ENCODE measurements at regions not wholly inside any gene's neighbourhood (a gene's known extent, or its start where the extent isn't known, plus 50 kb on each side); places are given as distances from the start of the nearest gene placed in this dataset.

DNA sequence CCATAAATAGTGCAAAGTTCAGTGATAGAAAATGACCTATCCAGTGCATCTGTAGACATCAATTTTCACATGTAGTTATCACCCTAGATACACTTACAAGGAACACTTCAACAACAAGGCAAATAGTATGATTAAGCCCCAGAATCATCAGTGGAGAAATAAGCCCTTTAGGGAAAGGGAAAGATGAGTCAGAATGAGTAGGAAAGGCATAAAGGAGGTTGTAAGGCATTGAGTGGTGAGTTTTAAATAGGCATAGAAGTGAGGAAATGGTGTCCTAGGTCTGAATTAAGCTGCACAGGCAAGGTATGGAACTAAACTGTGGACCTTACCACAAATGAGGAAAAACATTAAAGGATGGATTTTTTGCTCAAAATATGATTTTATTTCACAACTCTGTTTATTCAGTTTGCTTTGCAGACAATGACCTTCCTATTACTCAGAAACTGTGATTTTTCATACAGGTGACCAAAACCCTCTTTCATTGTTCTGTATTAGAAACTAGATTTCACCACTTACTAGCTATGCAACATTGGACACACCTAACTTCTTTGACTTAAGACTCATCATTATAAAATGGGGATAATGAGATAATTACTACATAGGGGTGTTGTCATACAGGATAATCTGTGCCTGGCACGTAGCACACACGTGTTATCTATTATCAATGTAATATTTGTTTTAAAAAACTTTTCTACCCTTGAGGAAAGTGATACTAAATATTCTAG lies 57.0 kb upstream of the MAP9 start:
- H2AFZ ChIP-seq (ENCODE audit: low read depth, low read length), result no peak overlapping the region
- TF ChIP-seq EZH2phosphoT487 (IDR thresholded peaks at IDR 0.05; ENCODE audit: low read depth), result no peak
- TF ChIP-seq CTCF (IDR thresholded peaks at IDR 0.05; ENCODE audit: low read depth, low read length), result no peak

DNA sequence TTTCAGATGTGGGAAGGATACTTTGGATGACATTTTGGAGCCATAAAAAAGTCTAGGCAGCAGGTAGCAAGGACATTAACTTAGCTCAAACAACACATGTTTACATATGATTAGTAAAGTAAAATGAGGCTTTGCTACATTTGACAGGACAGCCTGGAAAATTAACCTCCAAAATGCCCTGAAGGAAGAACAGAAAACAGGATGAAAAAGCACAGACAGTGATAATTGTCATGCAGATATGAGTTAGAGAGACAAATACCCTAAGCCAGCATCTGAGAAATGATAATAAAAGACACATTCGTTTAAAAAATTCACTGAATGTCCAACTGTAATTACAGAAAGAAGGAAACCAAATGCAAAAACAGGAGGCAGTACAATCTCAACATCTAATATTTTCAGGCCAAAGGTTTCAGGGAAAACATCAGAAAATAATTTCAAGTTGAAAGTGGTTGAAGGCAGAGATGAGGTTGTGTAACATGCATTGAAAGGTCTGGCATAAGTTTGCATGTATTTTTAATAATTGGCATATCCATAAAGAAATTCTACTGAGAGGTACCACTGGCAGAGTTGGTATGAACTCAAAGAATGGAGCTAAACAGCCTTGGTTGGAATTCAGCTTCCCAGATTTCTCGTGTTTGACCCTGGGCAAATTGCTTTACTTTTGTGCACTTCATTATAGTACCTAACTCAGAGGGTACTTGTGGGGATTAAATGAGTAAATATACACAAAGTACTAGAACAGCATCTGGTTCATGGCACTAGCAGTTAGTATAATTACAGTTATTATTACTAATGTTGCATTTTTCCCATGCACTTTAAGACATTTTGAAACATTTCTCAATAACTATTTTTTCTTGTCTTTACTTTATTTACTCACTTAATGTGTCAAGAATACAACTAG lies 54.4 kb upstream of the MAP9 start:
- Histone ChIP-seq H3K4me3 (ENCODE audit: low read length) (no peak overlapping the region), H3K27me3 (ENCODE audit: low read depth, low read length) (no peaks in the 10 kb centered on the region), H2AFZ (ENCODE audit: low read depth, low read length) (no peak overlapping the region), H3K4me2 (ENCODE audit: low read length) (no peak overlapping the region), H3K4me1 (ENCODE audit: low read length) (no peaks in the 10 kb centered on the region), H3K36me3 (replicated peaks; ENCODE audit: low read depth, low read length) (no peaks in the 10 kb centered on the region), H4K20me1 (ENCODE audit: insufficient read depth, low read length) (no peaks in the 10 kb centered on the region), H3K79me2 (ENCODE audit: low read length) (no peaks in the 10 kb centered on the region), H3K9me3 (ENCODE audit: insufficient read depth, low read length) (0 out of 2 replicates have a peak, but pooled peaks cover 3% of the 10 kb centered on the region), H3K9ac (ENCODE audit: low read length) (no peak overlapping the region), H3K27ac (ENCODE audit: low read length) (no peak overlapping the region)
- TF ChIP-seq CTCF (IDR thresholded peaks at IDR 0.05; ENCODE audit: low read depth, low read length) (no peak), EZH2phosphoT487 (IDR thresholded peaks at IDR 0.05; ENCODE audit: low read depth) (no peak)

More for the DNA sequence above, 57.0 kb upstream of the MAP9 start:
- no peaks in the 10 kb centered on the region for H3K27me3 ChIP-seq (ENCODE audit: low read depth, low read length)
- no peaks in the 10 kb centered on the region for H4K20me1 ChIP-seq (ENCODE audit: insufficient read depth, low read length)
- no peaks in the 10 kb centered on the region for H3K9me3 ChIP-seq (ENCODE audit: insufficient read depth, low read length)
- no peaks in the 10 kb centered on the region for H3K36me3 ChIP-seq (replicated peaks; ENCODE audit: low read depth, low read length)
- H3K4me1 ChIP-seq (ENCODE audit: low read length), result no peaks in the 10 kb centered on the region
- H3K4me2 ChIP-seq (ENCODE audit: low read length), result no peak overlapping the region
- no peaks in the 10 kb centered on the region for H3K79me2 ChIP-seq (ENCODE audit: low read length)
- no peak overlapping the region for H3K9ac ChIP-seq (ENCODE audit: low read length)
- no peak overlapping the region for H3K27ac ChIP-seq (ENCODE audit: low read length)
- H3K4me3 ChIP-seq (ENCODE audit: low read length), result no peak overlapping the region

GRCh38 chr4:155428128-155428527 lies 51.4 kb upstream of the MAP9 start:
- TF ChIP-seq CTCF (IDR thresholded peaks at IDR 0.05; ENCODE audit: low read depth, low read length) (no peak), EZH2phosphoT487 (IDR thresholded peaks at IDR 0.05; ENCODE audit: low read depth) (no peak)
- Histone ChIP-seq H3K4me3 (ENCODE audit: low read length) (no peak overlapping the region), H3K27ac (ENCODE audit: low read length) (no peak overlapping the region), H2AFZ (ENCODE audit: low read depth, low read length) (no peak overlapping the region), H3K4me2 (ENCODE audit: low read length) (no peak overlapping the region), H3K79me2 (ENCODE audit: low read length) (no peaks in the 10 kb centered on the region), H3K27me3 (ENCODE audit: low read depth, low read length) (no peaks in the 10 kb centered on the region), H3K9me3 (ENCODE audit: insufficient read depth, low read length) (0 out of 2 replicates have a peak, but pooled peaks cover 10% of the 10 kb centered on the region), H3K36me3 (replicated peaks; ENCODE audit: low read depth, low read length) (no peaks in the 10 kb centered on the region), H4K20me1 (ENCODE audit: insufficient read depth, low read length) (no peaks in the 10 kb centered on the region), H3K4me1 (ENCODE audit: low read length) (no peaks in the 10 kb centered on the region), H3K9ac (ENCODE audit: low read length) (no peak overlapping the region)

DNA sequence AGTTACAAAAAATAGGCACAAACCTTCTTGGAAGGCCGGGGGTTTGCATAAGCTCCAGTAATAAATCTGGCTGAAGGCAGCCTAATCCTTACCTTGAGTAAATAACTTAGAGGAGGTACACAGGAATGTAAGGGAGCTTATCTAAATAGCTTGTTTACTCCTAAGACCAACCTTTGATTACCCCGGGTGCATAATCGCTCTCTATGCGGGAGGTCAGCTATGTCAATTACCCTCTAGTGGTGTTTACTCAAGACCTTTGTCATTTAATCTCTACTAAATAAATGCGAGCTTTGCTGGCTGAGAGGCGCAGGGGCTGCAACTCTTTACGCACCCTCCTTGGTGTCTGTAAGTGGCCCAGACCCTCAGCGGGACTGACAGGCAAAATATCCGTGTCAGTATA lies 50.2 kb upstream of the MAP9 start:
- Histone ChIP-seq H3K36me3 (replicated peaks; ENCODE audit: low read depth, low read length) (no peaks in the 10 kb centered on the region), H3K4me1 (ENCODE audit: low read length) (no peaks in the 10 kb centered on the region), H3K9me3 (ENCODE audit: insufficient read depth, low read length) (0 out of 2 replicates have a peak, but pooled peaks cover 10% of the 10 kb centered on the region), H3K27me3 (ENCODE audit: low read depth, low read length) (no peaks in the 10 kb centered on the region), H3K9ac (ENCODE audit: low read length) (no peak overlapping the region), H4K20me1 (ENCODE audit: insufficient read depth, low read length) (no peaks in the 10 kb centered on the region), H3K4me2 (ENCODE audit: low read length) (no peak overlapping the region), H3K4me3 (ENCODE audit: low read length) (no peak overlapping the region), H3K79me2 (ENCODE audit: low read length) (no peaks in the 10 kb centered on the region), H3K27ac (ENCODE audit: low read length) (no peak overlapping the region), H2AFZ (ENCODE audit: low read depth, low read length) (no peak overlapping the region)
- TF ChIP-seq EZH2phosphoT487 (IDR thresholded peaks at IDR 0.05; ENCODE audit: low read depth) (no peak), CTCF (IDR thresholded peaks at IDR 0.05; ENCODE audit: low read depth, low read length) (no peak)
